ENCODE measurements at regions not wholly inside any gene's neighbourhood (a gene's known extent, or its start where the extent isn't known, plus 50 kb on each side); places are given as distances from the start of the nearest gene placed in this dataset.

- TF ChIP-seq POLR2A (IDR thresholded peaks at IDR 0.05): no peak
- no peak for TF ChIP-seq CTCF (IDR thresholded peaks at IDR 0.05 in 4 of 5, conservative IDR thresholded peaks at IDR 0.05 in 1 of 5)
Observed at GRCh38 chr3:176275538-176275937, 921.7 kb downstream of the TBL1XR1 start.

All from gastrocnemius medialis (tissue), 4 donors.